ENCODE measurements at regions not wholly inside any gene's neighbourhood (a gene's known extent, or its start where the extent isn't known, plus 50 kb on each side); places are given as distances from the start of the nearest gene placed in this dataset.

DNA sequence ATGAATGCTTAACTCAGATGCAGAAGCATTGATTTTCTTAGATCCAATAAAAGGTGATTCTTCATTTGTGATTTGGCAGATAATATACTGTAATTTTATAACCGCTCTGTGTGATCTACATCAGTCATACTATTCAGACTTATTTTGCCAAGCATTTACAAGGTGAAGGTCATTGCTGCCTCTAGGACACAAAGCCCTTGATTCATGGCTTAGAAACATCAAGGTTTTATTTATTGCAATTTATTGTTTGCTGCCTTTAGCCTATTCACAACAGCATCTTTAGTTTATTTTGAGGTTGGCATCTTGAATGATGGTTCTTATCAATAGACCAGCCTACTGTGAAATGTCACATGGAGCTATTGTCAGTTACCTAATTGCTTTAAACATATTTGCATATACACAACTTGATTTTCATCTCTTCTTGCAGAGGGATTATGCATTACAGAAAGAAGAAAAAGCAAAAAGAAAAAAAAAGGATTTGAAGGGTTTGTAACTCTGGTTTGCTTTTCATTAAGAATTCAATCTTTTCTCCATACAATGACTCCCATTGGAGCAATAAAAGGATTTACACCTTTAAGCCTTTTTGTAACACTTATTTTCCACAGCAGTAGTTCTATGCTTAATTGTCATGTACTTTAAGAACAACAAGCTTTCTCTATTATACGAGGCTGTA is 1371.6 kb upstream of the CELF2 start:
- no peak for DNase-seq

DNA sequence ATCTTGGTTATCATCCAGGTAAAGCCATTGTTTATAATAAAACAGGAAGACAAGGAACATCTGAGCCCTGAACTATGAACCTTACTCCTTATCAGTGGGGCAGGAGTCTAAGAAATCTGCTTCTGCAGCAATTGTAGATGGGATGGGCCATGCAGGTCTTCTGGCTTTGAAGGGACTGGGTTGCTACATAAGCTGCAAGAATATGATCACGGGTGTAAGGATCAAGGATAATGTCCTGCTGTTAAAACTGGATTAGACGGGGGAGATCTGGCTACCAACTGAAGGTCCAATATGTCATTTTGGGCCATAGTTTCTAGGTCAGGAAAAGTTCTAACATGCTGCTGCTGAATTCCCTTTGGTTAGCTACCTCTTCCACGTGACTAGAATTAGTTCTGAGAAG is 1363.4 kb upstream of the CELF2 start:
- H3K9me3 ChIP-seq = no peaks in the 10 kb centered on the region
- H3K4me1 ChIP-seq = no peaks in the 10 kb centered on the region
- no peak for DNase-seq
- TF ChIP-seq, protein P1, sequence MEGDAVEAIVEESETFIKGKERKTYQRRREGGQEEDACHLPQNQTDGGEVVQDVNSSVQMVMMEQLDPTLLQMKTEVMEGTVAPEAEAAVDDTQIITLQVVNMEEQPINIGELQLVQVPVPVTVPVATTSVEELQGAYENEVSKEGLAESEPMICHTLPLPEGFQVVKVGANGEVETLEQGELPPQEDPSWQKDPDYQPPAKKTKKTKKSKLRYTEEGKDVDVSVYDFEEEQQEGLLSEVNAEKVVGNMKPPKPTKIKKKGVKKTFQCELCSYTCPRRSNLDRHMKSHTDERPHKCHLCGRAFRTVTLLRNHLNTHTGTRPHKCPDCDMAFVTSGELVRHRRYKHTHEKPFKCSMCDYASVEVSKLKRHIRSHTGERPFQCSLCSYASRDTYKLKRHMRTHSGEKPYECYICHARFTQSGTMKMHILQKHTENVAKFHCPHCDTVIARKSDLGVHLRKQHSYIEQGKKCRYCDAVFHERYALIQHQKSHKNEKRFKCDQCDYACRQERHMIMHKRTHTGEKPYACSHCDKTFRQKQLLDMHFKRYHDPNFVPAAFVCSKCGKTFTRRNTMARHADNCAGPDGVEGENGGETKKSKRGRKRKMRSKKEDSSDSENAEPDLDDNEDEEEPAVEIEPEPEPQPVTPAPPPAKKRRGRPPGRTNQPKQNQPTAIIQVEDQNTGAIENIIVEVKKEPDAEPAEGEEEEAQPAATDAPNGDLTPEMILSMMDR (IDR thresholded peaks at IDR 0.05; ENCODE audit: low read depth, low read length) = no peak
- no peak overlapping the region for H3K4me3 ChIP-seq (ENCODE audit: low read depth, low read length)
- no peaks in the 10 kb centered on the region for H3K36me3 ChIP-seq
- no peaks in the 10 kb centered on the region for H3K27me3 ChIP-seq

More for the DNA sequence above, 1371.6 kb upstream of the CELF2 start:
- Histone ChIP-seq H3K4me1 (no peaks in the 10 kb centered on the region), H3K27me3 (no peaks in the 10 kb centered on the region), H3K4me3 (ENCODE audit: low read depth, low read length) (no peak overlapping the region), H3K36me3 (no peaks in the 10 kb centered on the region), H3K9me3 (no peaks in the 10 kb centered on the region)
- TF ChIP-seq, protein P1 (IDR thresholded peaks at IDR 0.05; ENCODE audit: low read depth, low read length) = no peak

DNA sequence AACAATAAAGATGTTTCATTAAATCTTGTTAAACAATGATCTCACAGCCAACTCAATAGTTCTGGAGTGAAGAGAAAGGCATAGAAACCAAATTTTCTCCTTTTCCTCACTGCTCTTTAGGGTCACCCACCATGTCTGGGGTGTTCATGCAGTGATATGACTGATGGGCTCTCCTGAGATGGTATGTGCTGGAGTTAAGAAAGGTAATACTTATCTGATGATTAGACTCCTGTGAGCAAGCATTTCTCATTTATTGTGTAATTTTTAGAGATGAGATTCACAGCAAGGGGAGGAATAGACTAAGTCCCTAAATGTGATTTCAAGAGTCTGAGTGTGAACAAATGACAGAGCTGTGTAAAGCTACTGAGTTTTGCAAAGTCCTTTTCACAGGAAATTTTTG is 1361.3 kb upstream of the CELF2 start:
- no peak for DNase-seq
- H3K27me3 ChIP-seq = no peaks in the 10 kb centered on the region
- H3K9me3 ChIP-seq = no peaks in the 10 kb centered on the region
- no peaks in the 10 kb centered on the region for H3K36me3 ChIP-seq
- TF ChIP-seq, protein P1 (IDR thresholded peaks at IDR 0.05; ENCODE audit: low read depth, low read length) = no peak
- H3K4me1 ChIP-seq = no peaks in the 10 kb centered on the region
- H3K4me3 ChIP-seq (ENCODE audit: low read depth, low read length) = no peak overlapping the region

DNA sequence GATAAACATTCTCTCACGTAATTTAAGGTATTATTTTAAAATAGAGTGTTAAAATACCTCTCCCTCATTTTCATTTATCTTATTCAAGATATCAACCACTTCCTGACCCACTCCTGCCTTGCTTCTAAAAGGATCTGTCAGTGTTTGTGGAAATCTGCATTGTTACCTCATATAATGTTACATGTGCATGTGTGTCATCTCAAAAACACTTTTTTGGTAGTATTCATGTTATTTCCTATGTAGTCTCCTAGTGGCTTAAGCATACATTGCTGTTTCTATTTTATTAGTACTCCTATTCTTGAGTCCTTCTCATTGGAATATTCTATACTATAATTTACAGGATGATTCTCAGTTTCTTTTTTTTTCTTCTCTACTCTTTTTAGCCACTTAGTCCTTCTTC is 1360.7 kb upstream of the CELF2 start:
- Histone ChIP-seq H3K4me1 (no peaks in the 10 kb centered on the region), H3K4me3 (ENCODE audit: low read depth, low read length) (no peak overlapping the region), H3K27me3 (no peaks in the 10 kb centered on the region), H3K36me3 (no peaks in the 10 kb centered on the region), H3K9me3 (no peaks in the 10 kb centered on the region)
- DNase-seq = no peak
- TF ChIP-seq, protein P1 (IDR thresholded peaks at IDR 0.05; ENCODE audit: low read depth, low read length) = no peak

DNA sequence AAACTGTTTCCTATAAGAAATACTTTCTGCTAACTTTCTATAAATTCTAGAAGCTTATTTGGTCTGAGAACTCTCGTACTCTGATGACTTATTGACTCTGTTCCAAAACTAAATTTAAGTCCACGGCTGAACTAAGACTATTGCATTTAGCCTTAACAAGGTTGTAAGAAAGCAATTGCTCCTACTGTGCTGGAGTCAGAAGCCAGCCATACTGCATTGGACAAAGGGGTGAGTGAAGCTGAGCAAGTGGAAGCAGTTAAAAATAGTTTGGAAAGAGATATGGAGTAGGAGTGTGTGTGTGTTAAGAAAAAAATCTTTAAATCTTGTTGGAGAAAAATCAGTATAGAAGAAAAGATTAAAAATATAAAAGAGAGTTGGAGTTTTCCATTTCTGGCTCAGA is 1360.1 kb upstream of the CELF2 start:
- H3K9me3 ChIP-seq = no peaks in the 10 kb centered on the region
- H3K4me1 ChIP-seq = no peaks in the 10 kb centered on the region
- no peak overlapping the region for H3K4me3 ChIP-seq (ENCODE audit: low read depth, low read length)
- H3K27me3 ChIP-seq = no peaks in the 10 kb centered on the region
- no peaks in the 10 kb centered on the region for H3K36me3 ChIP-seq
- DNase-seq = no peak
- TF ChIP-seq, protein P1 (IDR thresholded peaks at IDR 0.05; ENCODE audit: low read depth, low read length) = no peak

DNA sequence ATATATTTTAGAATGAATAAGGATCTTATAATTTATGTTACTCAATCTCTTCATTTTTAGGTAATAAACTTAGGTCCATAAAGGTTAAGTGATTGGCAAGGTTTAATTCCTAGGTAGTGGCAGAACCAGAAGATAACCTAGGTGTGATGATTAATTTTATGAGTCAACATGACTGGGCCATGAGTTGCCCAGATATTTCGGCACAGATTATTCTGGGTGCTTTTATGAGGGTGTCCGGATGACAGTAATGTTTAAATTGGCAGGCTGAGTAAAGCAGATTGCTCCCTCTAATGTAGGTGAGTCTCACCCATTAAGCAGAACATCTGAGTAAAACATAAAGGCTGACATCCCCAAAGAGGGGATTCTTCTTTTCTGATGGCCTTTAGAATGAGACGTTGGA is 1349.3 kb upstream of the CELF2 start:
- Histone ChIP-seq H3K9me3 (no peaks in the 10 kb centered on the region), H3K27me3 (no peaks in the 10 kb centered on the region), H3K4me3 (ENCODE audit: low read depth, low read length) (no peak overlapping the region), H3K36me3 (no peaks in the 10 kb centered on the region), H3K4me1 (no peaks in the 10 kb centered on the region)
- TF ChIP-seq, protein P1 (IDR thresholded peaks at IDR 0.05; ENCODE audit: low read depth, low read length) = no peak
- DNase-seq = no peak
